CD4-positive, alpha-beta T cell (primary cell): ENCODE measurements at regions not wholly inside any gene's neighbourhood (a gene's known extent, or its start where the extent isn't known, plus 50 kb on each side); places are given as distances from the start of the nearest gene placed in this dataset.

ENCODE experiments used
- ATAC-seq: fragments of 200-7000 bp; cut with Tn5 transposase; one replicate; pipeline ENCODE4 v1.10.0; 2022; ENCODE audit warnings: mild to moderate bottlenecking; ENCODE audit not compliant: poor library complexity
- CTCF ChIA-PET: fragments of 350-600 bp; sonication (Branson Sonifier 250); formaldehyde crosslinking; loops from one replicate; lab custom pipeline; 2021; ENCODE audit warnings: antibody characterized with exemption, inconsistent platforms; lab: Charles Lee
- POLR2A ChIA-PET: fragments of 350-600 bp; sonication (Branson Sonifier 250); formaldehyde crosslinking; loops from one replicate; lab custom pipeline; 2021; ENCODE audit warnings: antibody characterized with exemption, inconsistent platforms; lab: Charles Lee
- DNase-seq, 14 experiments: peaks; one replicate each; pipeline ENCODE4 v3.0.0-alpha.2; 2013 to 2020; ENCODE audit warnings: mixed read lengths in 2 of 14
- H3K27ac ChIP-seq, 2 donors: one replicate each; pipeline versions ENCODE4 v1.5.1 to v1.7.0; 2013; ENCODE audit warnings: low read length in 2 of 2, low read depth in 1 of 2, mild to moderate bottlenecking in 1 of 2
- H3K27me3 ChIP-seq, 2 experiments: 1 replicate in 1 of 2; 2 replicates in 1 of 2; pipeline versions ENCODE4 v1.6.1 to v1.7.0; 2013; ENCODE audit warnings: low read length in 2 of 2, control low read depth in 1 of 2, mild to moderate bottlenecking in 1 of 2, moderate library complexity in 1 of 2; ENCODE audit not compliant: insufficient read depth in 2 of 2, control insufficient read depth in 1 of 2
- H3K36me3 ChIP-seq: one replicate; pipeline ENCODE4 v1.6.1; 2013; ENCODE audit warnings: low read length, control low read depth; ENCODE audit not compliant: insufficient read depth
- H3K4me1 ChIP-seq: one replicate; pipeline ENCODE4 v1.6.1; 2013; ENCODE audit warnings: low read length, control low read depth; ENCODE audit not compliant: insufficient read depth
- H3K4me3 ChIP-seq: one replicate; pipeline ENCODE4 v1.5.1; 2013; ENCODE audit warnings: mild to moderate bottlenecking, low read length, moderate library complexity
- H3K9me3 ChIP-seq, 2 experiments: 1 replicate in 1 of 2; 2 replicates in 1 of 2; pipeline versions ENCODE4 v1.6.1 to v1.7.0; 2013; ENCODE audit warnings: low read length in 2 of 2, mild to moderate bottlenecking in 2 of 2, control low read depth in 1 of 2, moderate library complexity in 1 of 2; ENCODE audit not compliant: control insufficient read depth in 1 of 2, insufficient read depth in 1 of 2
- H3K27ac Mint-ChIP-seq: one replicate; pipeline ENCODE4 v1.8.0; 2020; ENCODE audit warnings: mixed read lengths
- H3K27me3 Mint-ChIP-seq: one replicate; pipeline ENCODE4 v1.8.0; 2021; ENCODE audit warnings: mixed read lengths
- H3K36me3 Mint-ChIP-seq: one replicate; pipeline ENCODE4 v1.8.0; 2021; ENCODE audit warnings: low read depth, mixed read lengths
- H3K4me1 Mint-ChIP-seq: one replicate; pipeline ENCODE4 v1.8.0; 2021; ENCODE audit warnings: low read depth, mixed read lengths
- H3K4me3 Mint-ChIP-seq: one replicate; pipeline ENCODE4 v1.8.0; 2020; ENCODE audit warnings: mild to moderate bottlenecking, mixed read lengths
- H3K9me3 Mint-ChIP-seq: one replicate; pipeline ENCODE4 v1.8.0; 2020; ENCODE audit warnings: mixed read lengths
- CTCF ChIP-seq: fragments of 200-600 bp; IDR thresholded peaks from one replicate; pipeline ENCODE4 v1.8.0; 2022; ENCODE audit warnings: antibody characterized with exemption, mild to moderate bottlenecking
- intact Hi-C, 2 experiments: fragments of 100-400 bp; cut with DNase I in 1 of 2; cut with micrococcal nuclease in 1 of 2; formaldehyde crosslinking; loops; one replicate each; pipeline versions ENCODE4 v1.15.1 to v1.9.0; 2023 to 2025; cut with DNase I, micrococcal nuclease

GRCh38 chr14:49975276-49975675 lies 82.4 kb downstream of the ARF6 start:
- ChIA-PET POLR2A (interaction anchor here (1.0 to 11.5 kb wide), 5 partner anchors 26 to 113 kb away, joined by 3 to 208 read pairs (median 12); partner anchors contain the start of gene ARF6), CTCF (interaction anchor here (2.2 kb wide), 1 partner anchor 28 kb away, joined by 7 read pairs; no protein-coding TSS in a partner anchor)
- Mint-ChIP-seq H3K4me3 (no peak overlapping the region), H3K27me3 (no peaks in the 10 kb centered on the region), H3K27ac (peak overlapping the region; percentile 90), H3K9me3 (peaks cover 2% of the 10 kb centered on the region), H3K36me3 (no peaks in the 10 kb centered on the region), H3K4me1 (peaks cover 83% of the 10 kb centered on the region)
- peaks cover 95% of the 10 kb centered on the region for H3K4me1 ChIP-seq
- TF ChIP-seq CTCF = no peak
- H3K9me3 ChIP-seq = no peaks in the 10 kb centered on the region
- H3K27me3 ChIP-seq = no peaks in the 10 kb centered on the region
- H3K27ac ChIP-seq = peak overlapping the region in 1 of 2 donors; percentile 26
- no peak overlapping the region for H3K4me3 ChIP-seq
- DNase-seq (no peak), ATAC-seq (no peak)
- no peaks in the 10 kb centered on the region for H3K36me3 ChIP-seq
- intact Hi-C loops = loop anchor here (2.0 to 5.0 kb wide), 2 partner anchors 28 to 33 kb away; no protein-coding TSS in a partner anchor

GRCh38 chr14:49975799-49976198 lies 82.9 kb downstream of the ARF6 start:
- Mint-ChIP-seq H3K27ac (peak overlapping the region; percentile 90), H3K27me3 (no peaks in the 10 kb centered on the region), H3K9me3 (peaks cover 2% of the 10 kb centered on the region), H3K36me3 (no peaks in the 10 kb centered on the region), H3K4me1 (peaks cover 83% of the 10 kb centered on the region), H3K4me3 (no peak overlapping the region)
- Histone ChIP-seq H3K27me3 (no peaks in the 10 kb centered on the region), H3K4me1 (peaks cover 95% of the 10 kb centered on the region), H3K36me3 (no peaks in the 10 kb centered on the region), H3K27ac (peak overlapping the region; percentile 14 to 46), H3K4me3 (no peak overlapping the region), H3K9me3 (no peaks in the 10 kb centered on the region)
- CTCF ChIA-PET = interaction anchor here (0.8 to 2.2 kb wide), 3 partner anchors 17 to 27 kb away, joined by 3 to 7 read pairs (median 4); no protein-coding TSS in a partner anchor
- DNase-seq (no peak), ATAC-seq (no peak)
- intact Hi-C loops = loop anchor here (2.0 to 5.0 kb wide), 2 partner anchors 27 to 33 kb away; no protein-coding TSS in a partner anchor
- no peak for TF ChIP-seq CTCF
- POLR2A ChIA-PET = interaction anchor here (1.0 to 11.5 kb wide), 9 partner anchors 26 to 130 kb away, joined by 3 to 208 read pairs (median 4); partner anchors contain the start of genes ARF6 and NEMF

- intact Hi-C loops = loop anchor here in 1 of 2 experiments (1.0 to 5.0 kb wide), 2 partner anchors 24 to 35 kb away; no protein-coding TSS in a partner anchor
- no peaks in the 10 kb centered on the region for H3K27me3 Mint-ChIP-seq
- Histone ChIP-seq H3K9me3 (no peaks in the 10 kb centered on the region), H3K4me1 (peaks cover 94% of the 10 kb centered on the region), H3K36me3 (no peaks in the 10 kb centered on the region), H3K27me3 (no peaks in the 10 kb centered on the region), H3K27ac (peak overlapping the region; percentile 67 to 85), H3K4me3 (peak overlapping the region; percentile 41)
- peak overlapping the region; percentile 74 for H3K4me3 Mint-ChIP-seq
- H3K27ac Mint-ChIP-seq = peak overlapping the region; percentile 90
- CTCF ChIA-PET = interaction anchor here (1.0 to 1.3 kb wide), 3 partner anchors 16 to 115 kb away, joined by 3 to 6 read pairs (median 4); no protein-coding TSS in a partner anchor
- DNase-seq = peak in 9 of 14 experiments; percentile 12 to 83 (median 40)
- ATAC-seq = peak; percentile 86
- TF ChIP-seq CTCF = no peak
- H3K4me1 Mint-ChIP-seq = peaks cover 83% of the 10 kb centered on the region
- H3K9me3 Mint-ChIP-seq = peaks cover 2% of the 10 kb centered on the region
- no peaks in the 10 kb centered on the region for H3K36me3 Mint-ChIP-seq
- POLR2A ChIA-PET = interaction anchor here (0.5 to 11.5 kb wide), 14 partner anchors 24 to 209 kb away, joined by 3 to 208 read pairs (median 6); partner anchors contain the start of genes ARF6, KLHDC2, NEMF and VCPKMT
Observed at GRCh38 chr14:49977126-49977841, 84.4 kb downstream of the ARF6 start.
